GM19438 (cell line): ENCODE measurements at regions not wholly inside any gene's neighbourhood (a gene's known extent, or its start where the extent isn't known, plus 50 kb on each side); places are given as distances from the start of the nearest gene placed in this dataset.

Experiments
- ATAC-seq: cut with Tn5 transposase; IDR thresholded peaks from one replicate; pipeline ENCODE4 v1.9.1; 2021; ENCODE audit warnings: low read depth; ENCODE audit not compliant: unreplicated experiment

DNA sequence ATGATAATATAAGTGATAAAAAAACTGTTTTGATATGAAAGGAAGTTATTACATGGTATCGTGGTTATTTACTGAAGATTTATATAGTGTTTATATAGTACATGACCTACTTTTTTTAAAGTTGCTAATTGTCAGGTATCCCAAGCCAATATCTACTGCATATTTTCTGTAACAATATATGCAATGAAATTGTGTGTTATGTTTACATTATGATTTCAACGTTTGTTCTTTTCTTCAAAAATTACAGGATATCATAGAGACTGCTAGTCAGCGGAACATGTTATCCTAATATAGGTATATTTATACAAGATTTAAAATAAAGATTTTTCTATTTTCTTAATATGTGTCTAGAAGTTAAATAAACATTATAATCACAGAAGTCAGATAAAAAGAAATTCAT is 167.5 kb upstream of the DPYD start:
- no peak for ATAC-seq

DNA sequence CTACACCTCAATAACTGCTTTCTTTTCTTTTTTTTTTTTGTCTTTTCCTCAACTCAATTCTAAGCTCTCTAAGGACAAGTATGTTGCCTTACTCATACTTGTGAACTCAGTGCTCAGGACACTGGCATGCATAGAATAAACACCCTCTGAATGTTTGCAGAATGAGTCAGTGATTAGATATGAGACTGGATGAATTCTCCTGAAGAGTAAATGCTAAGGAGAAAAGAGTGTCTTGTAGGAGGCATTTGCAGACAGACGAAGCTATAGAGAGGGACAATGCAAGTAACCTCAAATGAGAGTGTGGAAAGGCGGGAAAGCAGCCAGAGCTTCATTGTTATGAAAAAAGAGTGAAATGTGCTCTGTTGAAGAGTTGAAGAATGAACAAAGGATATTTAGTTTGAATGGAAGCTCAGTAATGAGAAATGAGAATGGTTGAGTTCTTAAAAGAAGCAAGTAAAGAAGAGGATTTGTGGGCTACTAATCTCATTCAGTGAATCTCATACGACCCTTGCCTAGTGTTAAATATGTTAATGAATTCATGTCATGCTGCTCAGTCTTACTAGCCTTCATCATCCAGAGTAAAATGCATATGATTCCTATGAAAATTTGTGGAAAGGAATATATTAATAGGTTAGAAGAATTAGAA is 166.1 kb upstream of the DPYD start:
- no peak for ATAC-seq

DNA sequence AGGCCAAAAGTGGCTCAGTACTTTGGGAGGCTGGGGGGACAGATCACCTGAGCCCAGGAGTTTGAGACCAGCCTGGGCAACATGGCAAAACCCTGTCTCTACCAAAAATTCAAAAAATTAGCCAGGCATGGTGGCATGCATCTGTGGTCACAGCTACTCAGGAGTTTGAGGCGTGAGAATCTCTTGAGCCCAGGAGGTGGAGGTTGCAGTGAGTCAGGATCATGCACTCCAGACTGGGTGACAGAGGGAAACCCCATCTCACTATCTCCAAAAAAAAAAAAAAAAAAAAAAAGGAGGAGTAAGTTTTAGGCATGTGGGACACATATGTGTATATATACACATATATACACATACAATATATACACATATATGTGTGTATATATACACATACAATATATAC is 165.3 kb upstream of the DPYD start:
- no peak for ATAC-seq

DNA sequence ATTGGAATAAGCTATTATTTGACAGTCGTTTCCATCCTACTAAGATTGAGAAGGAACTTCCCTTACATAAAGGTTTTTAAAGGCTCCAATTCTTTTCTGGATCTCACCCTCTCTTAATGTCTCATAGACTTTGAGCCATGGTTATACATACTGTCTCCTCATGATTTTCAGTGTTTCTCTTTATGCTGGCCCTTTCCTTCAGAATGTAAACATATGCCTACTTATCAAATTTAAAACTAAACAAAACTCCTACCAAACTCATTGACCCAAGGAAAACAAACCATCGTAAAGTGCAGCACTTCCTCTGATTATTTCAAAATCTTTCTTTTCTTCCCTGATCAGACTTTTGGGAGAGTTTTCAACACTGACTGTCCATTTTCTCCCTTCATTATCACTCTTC is 163.4 kb upstream of the DPYD start:
- no peak for ATAC-seq

DNA sequence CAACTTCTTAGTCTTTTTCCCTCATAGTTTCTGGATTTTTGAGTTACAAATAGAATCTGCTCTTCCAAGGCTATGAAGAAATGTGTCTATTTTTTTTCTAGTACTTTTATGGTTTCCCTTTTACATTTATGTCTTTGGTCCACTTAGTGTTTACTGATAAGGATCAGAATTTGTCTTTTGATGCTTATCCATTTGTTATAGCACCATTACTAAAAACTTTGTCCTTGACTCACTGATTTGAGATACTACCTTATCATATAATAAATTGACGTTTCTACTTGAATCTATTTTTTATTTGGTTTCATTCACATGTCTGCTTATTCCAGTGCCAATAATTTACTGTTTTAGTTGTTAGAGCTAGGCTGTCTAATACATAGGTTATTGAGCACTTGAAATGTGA is 161.1 kb upstream of the DPYD start:
- ATAC-seq, result no peak

DNA sequence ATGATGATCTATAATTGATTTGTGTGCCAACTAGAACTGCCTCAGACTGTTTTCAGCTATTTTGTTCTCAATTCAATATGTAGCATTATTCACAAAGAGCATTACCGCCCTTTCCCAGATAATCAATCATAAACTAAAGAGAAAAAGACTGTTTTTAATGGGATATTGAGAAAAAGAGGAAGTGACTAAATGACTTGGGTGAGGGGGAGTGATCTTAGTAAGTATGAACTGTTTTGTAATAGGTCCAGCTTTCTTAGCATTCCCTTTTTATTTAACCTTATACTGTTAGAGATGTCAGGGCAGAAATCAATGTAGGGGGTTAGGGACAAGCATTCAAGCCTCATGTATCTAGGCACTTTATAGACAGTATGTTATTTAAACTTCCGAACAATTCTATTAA is 157.8 kb upstream of the DPYD start:
- no peak for ATAC-seq

DNA sequence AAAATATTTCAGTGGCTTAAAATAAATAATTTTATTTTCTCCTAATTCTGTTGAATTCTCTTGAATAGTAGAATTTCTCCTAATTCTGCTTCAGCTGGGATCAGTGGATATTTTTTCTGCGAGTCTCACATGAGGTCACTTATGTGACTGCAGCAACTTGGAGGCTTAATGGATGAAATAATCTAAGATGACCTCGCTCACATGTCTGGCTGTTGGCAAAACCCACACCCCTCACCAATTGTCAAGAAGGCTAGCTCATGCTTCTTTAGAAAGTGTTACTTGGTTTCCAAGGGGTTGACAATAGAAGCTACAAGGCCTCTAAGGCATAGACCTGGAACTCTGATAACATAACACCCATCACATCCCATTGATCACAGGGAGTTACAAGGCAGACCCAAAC is 156.9 kb upstream of the DPYD start:
- no peak for ATAC-seq

DNA sequence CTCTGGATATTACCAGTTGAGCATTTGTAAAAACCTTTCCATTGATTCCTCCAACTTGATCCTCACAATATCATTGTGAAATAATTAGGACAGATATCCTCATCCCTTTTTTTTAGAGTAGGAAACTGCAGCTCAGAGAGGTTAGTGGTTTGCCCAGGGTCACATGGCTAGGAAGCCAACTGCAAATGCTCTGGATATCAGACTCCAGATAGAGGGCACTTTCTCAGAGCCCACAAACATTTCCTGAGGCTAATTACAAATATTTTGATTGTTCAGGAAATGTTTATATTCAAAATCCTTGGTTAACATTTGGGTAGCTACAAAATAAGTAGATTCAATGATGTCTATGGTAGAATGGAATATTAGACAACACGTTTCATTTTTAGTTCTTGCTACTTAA is 154.8 kb upstream of the DPYD start:
- ATAC-seq, result no peak

DNA sequence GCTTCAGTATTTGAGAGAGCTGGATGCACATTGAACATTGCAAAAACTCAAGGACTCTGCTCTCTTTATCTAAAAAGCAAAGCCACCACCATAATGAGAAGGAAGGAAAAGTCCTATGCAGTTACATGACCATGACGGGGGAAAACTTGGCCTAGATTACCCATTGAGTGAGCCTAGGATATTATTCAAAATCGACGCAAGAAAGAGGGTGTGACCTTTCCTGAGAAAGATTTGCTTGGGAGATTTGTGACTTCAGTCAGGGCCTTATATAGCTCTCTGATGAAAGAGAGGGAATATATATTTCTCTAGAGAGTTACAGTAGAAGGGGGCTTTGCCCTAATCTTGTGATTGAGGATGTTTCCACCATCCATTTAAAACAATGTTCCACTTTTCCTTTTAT is 153.0 kb upstream of the DPYD start:
- ATAC-seq, result no peak

DNA sequence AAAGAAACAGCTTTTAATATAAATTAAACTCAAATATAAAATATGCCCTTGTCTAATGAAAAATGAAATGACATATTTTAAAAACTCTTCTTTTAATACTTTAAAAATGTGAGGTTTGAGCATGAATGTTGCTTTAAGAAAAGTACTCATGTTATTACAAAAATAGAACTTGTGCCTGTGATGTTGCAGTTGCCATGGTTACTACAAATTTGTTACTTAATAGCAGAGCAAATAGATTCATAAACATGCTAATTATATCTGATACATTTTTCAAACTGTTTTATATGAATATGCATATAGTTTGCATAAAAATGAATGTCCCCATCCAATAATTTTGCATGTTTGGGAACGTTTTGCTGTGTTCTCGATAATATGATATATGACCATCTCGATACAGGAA is 152.3 kb upstream of the DPYD start:
- no peak for ATAC-seq

DNA sequence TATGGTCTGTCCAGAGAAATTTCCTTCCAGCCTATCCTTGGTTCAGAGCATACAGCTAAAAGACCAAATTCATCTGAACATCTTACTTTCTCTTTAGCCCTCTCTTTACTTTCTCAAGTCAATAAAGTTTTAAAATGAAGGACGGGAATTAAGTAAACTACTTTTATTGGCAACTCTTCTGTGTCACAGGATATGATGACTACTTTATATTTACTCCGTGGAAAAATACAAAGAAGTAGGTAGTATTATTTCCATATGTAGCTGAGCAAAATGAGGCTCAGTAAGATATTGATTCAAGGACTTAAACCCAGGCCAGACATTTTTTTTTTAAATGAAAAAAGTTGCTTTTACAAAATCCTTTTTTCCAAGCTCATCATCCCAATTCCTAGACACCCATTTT is 151.2 kb upstream of the DPYD start:
- ATAC-seq, result no peak

DNA sequence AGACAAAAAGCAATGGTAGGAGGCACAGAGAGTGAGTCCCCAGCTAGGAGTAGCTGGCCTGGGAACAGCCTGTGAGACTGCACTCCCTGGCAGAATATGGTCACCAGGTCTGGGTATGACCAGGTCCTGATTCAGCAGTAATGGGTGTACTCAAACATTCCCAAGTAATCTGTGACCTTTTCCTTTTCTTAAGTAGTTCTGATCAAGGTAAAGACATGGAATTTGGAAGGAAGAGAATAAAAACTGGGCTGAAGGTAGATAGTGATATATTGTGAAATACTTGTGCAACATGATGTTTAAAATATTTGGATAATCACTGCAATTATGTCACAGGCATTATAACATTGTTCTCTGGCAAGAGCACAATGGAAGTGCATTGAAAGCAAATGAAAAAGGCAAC is 147.2 kb upstream of the DPYD start:
- ATAC-seq, result no peak

DNA sequence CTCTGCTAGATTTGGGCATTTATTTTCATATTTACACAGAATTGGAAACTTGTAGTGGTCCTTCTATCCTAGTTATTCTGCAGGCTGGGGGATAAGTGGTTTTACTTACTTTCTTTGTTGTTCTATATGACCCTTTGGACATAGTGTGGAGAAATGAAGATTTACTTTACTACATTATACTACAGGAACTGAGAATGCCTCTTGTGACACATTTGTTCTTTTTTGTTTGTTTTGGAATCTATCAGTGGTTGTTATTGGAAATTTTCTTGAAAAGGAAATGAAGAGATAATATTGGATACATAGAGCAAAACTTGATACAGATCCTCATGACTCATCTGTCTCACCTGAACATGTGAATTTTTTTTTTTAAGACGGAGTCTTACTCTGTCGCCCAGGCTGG is 146.1 kb upstream of the DPYD start:
- ATAC-seq, result no peak

DNA sequence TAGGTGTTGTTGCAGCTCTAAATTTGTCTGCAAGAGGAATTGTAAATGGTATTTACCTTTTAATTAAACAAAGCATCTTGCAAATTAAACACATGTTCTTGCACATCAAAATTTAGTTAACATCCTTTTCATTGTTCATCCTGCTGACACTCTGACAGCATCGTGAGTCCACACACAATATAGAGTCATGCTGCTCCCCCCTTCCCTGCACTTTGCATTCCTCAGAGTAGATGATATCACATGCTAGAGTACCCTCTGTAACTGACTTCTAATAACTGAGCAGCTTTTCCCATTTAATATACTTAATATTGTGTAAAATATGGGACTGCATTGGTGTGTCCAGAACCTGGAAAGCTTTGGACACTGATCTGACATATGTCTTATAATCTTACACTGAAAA is 138.8 kb upstream of the DPYD start:
- no peak for ATAC-seq

DNA sequence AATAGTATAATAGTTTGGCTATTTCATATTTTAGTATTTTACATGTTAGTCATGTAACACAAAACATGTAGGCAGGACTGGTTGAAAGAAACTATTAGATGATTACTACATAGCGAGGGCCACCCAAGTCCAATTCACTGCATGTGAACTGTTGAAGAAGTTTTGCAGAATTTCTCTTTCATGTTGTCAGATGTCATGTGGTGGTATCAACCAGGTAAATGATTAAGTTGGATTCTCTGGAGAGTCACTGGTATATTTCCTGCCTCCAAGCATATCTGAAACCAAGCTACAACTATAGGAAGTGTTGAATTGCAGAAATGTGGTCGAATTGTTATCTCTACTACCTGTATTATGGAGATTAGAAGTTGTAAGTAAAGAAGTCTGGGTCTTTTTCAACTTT is 137.8 kb upstream of the DPYD start:
- ATAC-seq, result no peak

DNA sequence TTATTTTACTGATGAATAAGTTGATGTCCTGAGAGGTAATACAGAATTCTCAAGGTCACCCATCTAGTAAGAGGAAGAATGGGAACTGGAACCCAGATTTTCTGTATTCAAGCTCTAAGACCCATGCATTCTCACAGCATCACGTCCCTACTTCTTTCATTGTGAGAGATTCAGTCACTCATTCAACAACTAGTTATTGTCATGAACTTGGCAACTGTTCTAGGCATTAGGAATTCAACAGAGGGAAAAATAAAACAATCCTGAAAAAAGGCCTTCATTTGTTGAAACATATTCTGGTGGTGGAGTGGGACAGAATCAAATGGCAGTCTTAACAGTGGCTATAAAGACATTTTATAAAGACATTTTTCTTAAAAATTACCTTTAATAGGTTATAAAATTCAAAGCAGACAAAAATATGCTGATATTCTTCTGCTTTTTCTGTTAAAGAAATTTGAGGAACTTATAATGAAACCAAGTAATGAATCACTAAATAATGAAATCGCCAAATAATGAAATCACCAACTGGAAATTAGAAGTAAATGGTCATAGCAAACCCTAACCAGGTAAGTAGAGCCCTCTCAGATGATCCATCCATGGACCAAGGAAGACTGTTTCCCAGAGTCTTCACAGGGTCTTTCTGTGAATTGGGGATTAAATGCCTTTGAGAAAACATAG is 136.5 kb upstream of the DPYD start:
- ATAC-seq, result no peak

DNA sequence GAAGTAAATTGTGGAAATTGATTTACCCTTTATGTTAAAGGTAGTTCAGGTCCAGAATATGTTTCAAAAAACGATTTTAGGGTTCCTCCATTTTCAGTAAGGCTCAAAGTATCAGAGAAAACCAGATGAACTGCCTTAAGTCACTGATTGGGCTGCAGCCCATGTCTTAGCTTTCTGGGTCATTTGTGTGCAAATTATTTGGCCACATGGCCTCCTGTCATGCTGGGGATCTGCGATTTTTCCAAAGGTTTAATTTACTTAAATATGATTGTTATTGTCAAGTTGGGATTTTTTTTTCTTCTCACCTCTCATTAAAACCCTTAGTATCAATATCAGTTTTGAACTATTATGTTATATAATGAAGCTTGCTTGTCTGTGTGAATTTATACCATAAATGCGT is 135.9 kb upstream of the DPYD start:
- ATAC-seq, result no peak

DNA sequence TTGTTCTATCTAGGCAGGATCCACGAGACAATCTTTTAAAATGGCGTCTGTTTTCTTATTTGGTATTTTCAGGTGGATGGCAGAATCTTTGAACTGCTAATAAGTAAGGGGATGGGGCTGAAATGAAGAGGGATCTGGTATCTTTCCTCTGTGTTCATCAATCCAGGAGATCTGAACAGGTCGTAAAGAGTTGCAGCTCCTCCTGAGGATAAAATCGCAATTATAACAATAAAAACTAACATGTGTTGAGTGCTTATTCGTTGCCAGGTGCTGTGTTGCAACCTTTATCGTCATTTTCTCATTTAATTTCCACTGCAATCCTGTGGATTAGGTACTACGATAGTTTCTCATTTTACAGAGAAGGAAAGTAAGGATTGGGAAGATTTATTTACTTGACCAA is 134.6 kb upstream of the DPYD start:
- ATAC-seq, result no peak

DNA sequence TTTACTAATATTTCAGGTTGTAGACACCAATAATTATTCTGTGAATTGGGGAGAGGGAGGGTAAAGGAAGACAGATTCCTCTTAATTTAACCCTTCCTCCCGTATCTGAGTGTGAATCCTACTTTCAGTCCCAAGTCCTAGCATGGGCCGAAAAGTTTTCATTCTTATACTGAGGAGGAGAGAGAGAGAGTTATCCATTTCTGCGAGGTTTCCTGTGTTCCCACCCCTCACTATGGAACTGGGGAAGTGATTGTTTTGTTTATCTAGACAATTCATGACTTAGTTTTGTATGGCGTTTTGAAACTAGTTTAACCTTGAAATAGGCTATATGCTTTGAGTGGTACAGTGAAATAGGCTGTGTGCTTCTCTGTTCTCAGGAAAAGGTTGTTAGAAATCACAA is 134.0 kb upstream of the DPYD start:
- ATAC-seq, result no peak

DNA sequence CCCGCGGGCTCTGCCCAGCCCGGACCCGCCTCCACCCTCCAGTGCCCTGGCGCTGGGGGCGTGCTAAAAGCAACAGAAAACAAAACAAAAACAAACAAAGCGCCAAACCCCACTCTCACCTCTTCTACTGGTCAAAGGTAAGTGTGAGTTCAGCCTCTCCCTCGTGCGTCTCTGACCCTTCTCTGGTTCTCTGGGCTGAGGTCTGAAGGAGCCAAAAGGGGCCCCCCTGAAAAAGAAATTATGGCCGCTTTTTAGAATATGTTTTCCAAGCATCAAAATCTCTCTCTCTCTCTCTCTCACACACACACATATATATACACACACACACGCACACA is 133.5 kb upstream of the DPYD start:
- no peak for ATAC-seq

DNA sequence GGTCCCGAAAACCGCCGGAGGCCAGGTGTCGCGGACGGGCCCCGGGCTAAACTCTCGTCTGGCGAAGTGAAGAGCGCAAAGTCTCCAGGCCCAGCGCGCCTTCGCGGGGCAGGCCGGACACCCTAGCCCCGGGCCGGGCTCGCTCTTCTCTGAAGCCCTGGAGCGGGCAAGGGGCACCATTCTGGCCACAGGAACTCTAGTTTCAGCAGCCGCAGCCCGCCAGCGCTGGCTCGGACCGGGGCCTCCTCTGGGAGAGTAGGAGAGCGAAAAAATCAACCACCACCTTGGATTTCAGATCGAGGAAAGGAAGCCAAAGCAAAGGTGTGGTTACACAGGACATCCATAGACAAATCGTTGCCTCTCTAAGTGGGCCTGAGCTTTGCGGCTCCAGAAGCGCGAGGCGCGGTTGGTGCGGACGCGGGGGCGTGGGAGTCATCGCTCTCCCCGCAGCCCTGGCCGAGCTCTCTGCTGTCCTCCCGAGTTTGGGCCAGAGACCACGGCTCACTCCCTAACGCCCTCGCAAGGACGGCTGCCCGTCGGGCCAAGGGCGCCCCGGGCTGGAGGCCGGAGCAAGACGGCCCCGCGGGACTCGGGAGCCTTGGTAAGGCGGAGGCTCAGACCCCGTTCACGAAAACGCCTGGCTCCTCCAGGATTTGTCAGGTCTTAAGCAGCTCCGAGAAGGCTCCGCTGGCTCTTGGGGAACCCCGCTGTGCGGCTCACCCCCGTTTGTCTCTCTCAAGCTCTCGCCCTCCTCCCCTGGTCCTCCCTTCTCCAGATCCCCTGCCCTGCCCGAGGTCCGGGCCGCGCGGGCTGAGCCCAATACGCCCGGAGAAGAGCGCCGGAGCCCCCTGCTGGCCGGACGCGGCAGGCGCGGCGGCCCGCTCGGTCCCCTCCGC is 132.9 kb upstream of the DPYD start:
- peak; percentile 95 for ATAC-seq
